Activated gamma-delta T cell treated with anti-CD3 and anti-CD28 coated beads, Interleukin-2, amount 50 U/mL, for 16 hours (primary cell): ENCODE measurements at regions not wholly inside any gene's neighbourhood (a gene's known extent, or its start where the extent isn't known, plus 50 kb on each side); places are given as distances from the start of the nearest gene placed in this dataset.

ENCODE experiments used
- DNase-seq: peaks from one replicate; pipeline ENCODE4 v3.0.0-alpha.2; 2020; ENCODE audit warnings: low read depth

DNA sequence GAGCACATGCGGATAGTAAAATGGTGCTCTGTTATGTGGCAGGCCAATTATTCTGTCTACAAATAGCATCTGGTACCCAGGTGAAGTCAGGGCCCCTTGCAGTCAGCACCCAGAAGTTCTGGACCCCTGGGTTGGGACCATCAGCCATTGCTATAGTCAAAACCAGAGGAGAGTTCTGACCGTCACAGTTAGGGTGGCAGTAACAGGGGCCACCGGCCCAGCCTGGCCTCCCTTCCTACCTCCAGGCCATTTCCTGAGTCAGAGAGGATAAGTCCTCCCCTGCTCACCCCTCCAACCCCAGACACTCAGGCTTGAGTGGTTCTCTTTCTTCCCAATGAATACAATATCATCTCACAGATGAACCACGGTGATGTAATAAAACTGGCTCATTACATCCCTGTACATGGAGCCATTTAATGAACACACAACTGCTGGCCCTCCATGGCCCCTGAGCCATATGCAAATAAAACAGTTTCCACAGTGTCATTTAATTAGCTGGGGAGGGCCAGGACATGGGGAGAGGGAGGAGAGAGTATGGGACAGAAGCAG, 673.6 kb downstream of the MATN1 start:
- no peak for DNase-seq

- DNase-seq, result no peak
These were observed 674.5 kb downstream of the MATN1 start for GRCh38 chr1:30048905-30049304.

DNA sequence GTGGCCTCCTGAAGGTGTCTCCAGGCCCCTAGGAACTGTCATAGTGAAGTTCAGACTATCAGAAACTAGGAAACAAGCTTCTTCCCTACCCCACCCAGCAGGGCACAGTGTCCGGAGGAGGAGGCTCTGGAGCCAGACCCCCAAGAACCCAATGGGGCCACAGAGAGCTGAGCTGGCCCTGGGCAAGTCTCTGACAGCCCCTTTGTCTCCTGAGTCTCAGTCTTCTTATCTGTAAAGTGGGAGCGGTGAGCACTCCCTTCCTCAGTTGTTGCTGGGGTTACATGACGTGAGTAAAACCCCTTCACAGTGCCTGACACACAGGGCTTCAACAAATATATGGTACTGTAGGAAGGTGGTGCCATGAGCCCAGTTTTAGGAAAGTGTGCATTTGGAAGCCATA, 675.8 kb downstream of the MATN1 start:
- DNase-seq, result no peak

GRCh38 chr1:30046751-30047150, 676.6 kb downstream of the MATN1 start:
- no peak for DNase-seq

- no peak for DNase-seq
These were observed 677.9 kb downstream of the MATN1 start for GRCh38 chr1:30045304-30046090.

DNA sequence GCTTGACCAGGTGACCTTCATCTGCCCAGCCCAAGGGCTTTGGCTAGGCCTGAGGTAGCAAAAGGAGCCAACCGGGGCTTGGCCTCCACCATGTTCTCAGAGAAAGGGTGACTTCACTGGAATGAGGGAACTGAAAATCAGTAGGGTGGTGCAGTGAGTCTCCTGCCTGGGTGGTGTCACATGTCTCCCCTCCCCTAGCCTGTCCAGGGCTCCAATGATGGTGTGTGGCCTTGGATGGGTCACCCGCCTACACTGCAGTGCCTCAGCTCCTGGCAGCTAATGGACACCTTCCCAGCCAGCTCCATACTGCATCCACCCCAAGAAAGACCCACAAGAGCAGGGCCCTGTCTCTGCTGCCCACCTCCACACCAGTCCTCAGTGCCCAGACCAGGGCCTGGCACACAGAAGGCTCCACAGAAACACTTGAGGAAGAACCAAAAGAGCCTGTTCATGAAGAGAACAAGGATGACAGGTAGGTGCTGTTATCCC, 678.7 kb downstream of the MATN1 start:
- DNase-seq, result no peak

DNA sequence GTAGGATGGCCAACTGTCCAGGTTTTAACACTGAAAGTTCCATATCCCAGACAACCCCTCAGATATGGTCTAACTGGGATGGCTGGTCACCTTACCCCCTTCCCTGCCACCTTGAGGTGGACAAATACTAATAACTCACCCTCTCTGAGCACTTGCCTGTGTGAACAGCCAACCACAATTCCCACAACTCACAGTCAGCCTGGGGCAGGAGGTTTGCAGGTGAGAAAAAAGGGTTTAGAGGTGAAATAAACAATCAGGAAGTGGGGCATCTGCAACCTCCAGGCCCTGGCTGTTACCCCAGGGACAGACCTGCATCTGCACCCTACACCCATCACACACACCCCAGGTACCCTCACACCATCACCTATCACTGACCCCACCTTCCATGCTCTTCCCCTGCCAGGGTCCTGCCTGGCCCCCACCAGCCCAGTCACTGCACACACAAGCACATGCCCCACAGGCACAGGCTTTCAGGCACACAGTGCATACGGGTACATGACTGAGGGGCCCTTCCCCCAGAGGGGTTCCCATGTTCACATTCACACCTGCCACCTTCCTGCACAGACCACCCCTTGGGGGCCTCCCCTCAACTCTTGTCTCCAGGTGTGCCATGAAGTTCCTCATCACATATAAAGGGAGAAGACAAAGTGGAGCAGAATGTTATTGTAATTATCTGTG, 679.5 kb downstream of the MATN1 start:
- DNase-seq, result no peak

DNA sequence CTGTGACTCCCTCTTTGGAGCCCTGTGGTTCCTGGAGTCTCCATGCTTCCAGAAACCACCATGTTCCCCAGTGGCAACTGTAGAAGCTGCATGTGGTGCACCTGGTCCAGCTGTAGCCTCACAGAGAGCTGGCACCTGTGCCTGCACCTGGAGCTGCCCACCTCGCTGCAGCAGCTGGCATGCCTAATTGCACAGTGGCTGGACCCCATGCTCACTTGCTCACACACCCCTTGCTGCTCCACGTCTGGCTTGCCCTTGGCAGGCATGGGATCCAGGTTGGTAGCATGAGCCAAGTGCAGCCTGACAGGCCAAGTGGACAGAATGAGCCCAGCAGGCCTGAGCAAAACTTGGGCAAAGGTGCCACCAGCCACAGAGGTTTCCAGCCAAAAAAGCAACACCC, 680.1 kb downstream of the MATN1 start:
- no peak for DNase-seq

- no peak for DNase-seq
These were observed 680.8 kb downstream of the MATN1 start for GRCh38 chr1:30042438-30043147.

- no peak for DNase-seq
These were observed 681.5 kb downstream of the MATN1 start for GRCh38 chr1:30041741-30042437.

- no peak for DNase-seq
These were observed 683.0 kb downstream of the MATN1 start for GRCh38 chr1:30040081-30041019.

DNA sequence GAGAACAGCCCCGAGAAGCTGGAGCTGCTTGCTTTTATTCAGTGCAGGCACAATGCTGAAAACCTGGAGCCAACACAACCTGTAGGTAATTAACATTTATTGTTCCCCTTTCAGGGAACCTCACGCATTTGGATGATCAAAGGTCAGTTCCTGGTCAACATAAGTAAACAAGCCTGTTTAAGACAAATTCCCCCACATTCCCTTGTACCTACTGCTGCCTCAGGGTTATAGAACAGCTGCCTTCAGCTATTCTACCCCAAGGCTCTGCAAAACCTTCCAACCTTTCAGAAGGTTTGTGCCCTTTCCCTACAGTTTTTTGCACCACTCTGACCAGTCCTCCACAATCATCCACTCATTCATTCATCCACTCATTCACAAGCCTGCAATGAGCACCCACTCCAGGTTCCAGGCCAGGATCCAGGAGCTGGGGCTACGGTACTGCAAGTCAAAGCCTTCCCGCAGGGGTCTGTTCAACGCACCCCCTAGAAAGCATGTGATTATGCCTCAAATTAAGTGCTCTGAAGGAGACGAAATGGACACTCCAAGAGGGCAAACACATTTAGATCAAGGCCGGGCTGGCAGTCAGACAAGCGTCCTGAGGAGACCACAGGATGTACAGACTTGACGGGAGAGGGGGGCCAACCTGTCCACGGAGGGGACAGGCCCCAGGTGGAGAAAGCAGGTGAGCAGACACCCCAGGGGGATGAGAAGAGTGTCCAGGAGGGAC, 683.9 kb downstream of the MATN1 start:
- no peak for DNase-seq

DNA sequence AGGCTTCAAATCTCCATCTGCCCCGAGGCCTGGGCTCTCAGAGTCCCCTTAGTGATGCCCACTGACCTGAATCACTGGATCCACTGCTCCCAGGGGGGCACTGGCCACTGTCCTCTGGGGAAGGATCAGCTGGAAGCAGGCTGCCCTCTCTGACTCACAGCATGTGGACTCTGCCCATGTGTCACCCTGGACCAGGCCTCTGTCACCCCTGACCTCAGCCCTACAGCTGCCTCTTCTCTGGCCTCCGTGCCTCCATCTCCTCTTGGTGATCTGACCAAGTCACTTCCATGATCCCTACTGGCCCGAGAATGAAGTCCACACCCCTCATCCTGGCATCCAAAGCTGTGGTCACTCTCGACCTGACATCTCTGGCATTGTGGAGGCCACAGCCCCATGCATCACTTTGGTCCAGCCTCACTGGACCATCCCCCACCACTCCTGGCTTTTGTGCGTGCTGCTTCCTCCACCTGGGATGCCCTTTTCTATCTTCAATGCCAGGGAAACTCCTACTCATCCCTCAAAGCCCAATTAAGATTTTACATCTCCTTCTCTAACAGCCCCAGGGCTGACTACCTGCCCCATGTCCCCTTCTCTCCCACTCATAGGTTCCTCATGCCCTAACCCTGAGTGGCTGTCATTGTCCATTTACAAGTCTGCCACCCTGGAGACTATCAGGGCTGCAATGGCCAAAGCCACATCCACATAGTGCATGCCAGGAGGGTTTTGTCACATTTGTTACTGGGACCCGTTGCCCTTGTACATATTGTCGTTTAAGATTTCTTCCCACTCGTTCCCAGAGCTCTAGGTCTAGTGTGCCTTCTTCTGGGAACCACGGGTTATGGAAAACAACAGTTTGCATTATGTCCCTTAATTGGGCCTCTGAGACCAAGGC, 685.0 kb downstream of the MATN1 start:
- no peak for DNase-seq

DNA sequence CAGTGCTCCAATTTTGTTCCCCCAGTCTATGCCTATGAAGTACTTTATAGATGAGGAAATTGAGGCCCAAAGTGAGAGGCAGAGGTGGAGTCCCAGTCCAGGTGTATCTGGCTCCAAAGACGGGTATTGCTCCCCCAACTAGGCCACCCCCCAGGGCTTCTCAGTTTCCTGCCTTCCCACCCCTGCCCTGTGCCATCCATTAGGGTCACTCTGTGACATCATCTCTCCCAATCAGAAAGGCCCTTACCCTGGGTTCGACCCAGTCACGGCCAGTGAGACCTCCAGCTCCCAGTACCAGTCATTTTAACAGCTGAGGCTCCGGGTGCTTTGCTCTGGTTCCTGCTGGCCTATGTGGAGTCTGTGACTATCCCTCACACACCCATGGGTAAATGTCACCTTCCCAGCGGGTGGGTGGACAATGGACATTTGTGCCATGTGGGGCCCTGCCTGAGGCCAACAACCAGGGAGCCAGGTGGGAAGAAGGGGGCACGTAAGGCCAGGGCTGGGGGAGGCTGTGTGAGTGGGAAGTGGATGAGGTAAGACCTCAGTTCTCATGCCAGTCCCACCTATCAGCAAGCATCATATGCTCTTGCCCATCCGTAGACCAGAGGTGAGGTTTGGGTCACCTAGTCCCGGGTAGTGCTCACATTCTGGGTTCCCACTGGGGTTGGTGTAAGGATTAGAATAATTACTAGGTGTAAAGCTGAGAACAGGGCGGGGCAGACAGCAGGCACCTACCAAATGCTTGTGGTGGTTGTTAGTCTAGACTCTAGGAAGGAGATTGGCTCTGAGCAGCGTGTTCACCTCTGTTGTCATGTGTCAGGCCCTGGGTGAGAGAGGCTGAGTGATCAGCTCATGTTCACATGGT, 685.9 kb downstream of the MATN1 start:
- no peak for DNase-seq

DNA sequence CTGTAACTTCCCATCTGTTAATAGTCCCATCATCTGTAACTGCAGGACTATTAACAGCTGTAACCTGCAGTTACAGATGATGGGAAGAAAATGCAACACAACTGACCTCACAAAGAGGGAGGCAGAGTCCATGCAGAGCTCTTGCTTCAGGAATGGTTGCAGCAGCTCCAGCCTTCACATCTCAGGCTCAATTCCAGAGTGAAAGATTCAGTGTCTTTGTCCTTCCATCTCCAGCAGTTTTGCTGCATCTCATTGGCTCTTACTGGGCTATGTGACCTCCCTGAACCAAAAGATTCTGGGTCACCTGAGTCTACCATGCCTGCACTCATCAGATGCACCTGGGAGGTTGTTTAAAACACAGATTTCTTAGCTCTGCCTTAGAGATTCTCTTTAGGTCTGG, 686.7 kb downstream of the MATN1 start:
- DNase-seq, result no peak

DNA sequence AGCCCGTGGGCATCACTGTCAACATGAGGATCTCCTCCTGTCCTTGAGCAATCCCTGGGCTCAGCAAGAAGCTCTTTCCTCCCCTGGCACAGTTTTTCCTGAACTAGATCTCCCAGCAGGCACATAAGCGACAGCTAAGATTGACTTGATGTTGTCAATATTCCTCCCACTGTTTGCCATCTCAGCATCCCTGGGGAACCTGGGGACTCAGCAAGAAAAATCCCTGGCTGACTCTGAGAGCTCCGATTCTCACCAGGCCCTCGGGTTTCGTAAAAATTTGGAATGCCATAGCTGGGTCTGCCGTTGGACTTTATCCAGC, 687.2 kb downstream of the MATN1 start:
- DNase-seq, result no peak

GRCh38 chr1:30035522-30036228, 687.7 kb downstream of the MATN1 start:
- DNase-seq, result no peak
